Endothelial cell of umbilical vein (primary cell): ENCODE measurements at regions not wholly inside any gene's neighbourhood (a gene's known extent, or its start where the extent isn't known, plus 50 kb on each side); places are given as distances from the start of the nearest gene placed in this dataset.

Source experiments
- BruUV-seq: library from RNA; stranded (reverse); fragments of 400-500 nt; replicated peaks from 2 replicates; lab custom pipeline; 2021; lab: Mats Ljungman, UMichigan
- CTCF ChIA-PET: fragments of 300-600, 350-600 bp; sonication (Branson Sonifier 250); formaldehyde crosslinking; loops from one replicate; lab custom pipeline; 2021; ENCODE audit warnings: antibody characterized with exemption, inconsistent platforms; lab: Charles Lee
- POLR2A ChIA-PET: fragments of 300-600, 350-600 bp; sonication (Branson Sonifier 250); formaldehyde crosslinking; loops from one replicate; lab custom pipeline; 2021; ENCODE audit warnings: antibody characterized with exemption, inconsistent platforms; lab: Charles Lee
- DNase-seq: peaks from one replicate; pipeline ENCODE4 v3.0.0-alpha.2; 2011; ENCODE audit warnings: low read depth, low spot score
- FAIRE-seq: peaks from 2 replicates; lab custom pipeline; 2011; peaks lifted over from hg19 to GRCh38; lab: Jason Lieb, UNC
- H2AFZ ChIP-seq: 2 replicates; pipeline ENCODE4 v1.6.0; 2012; ENCODE audit warnings: low read depth, low read length, control low read depth, inconsistent platforms
- H3K27ac ChIP-seq: 2 replicates; pipeline ENCODE4 v1.5.1; 2011; ENCODE audit warnings: low read depth, mild to moderate bottlenecking, control low read depth, low read length, moderate library complexity; ENCODE audit not compliant: insufficient read depth
- H3K27me3 ChIP-seq, 2 experiments: 2 replicates each; pipeline versions ENCODE4 v1.6.0 to v1.6.1; 2011; ENCODE audit warnings: low read length in 2 of 2, mixed read lengths in 1 of 2; ENCODE audit not compliant: control insufficient read depth in 2 of 2, insufficient read depth in 2 of 2
- H3K36me3 ChIP-seq, 2 experiments: 2 replicates in 1 of 2; 3 replicates in 1 of 2; pipeline ENCODE4 v1.5.1; 2011; ENCODE audit warnings: low read length in 2 of 2, mild to moderate bottlenecking in 1 of 2, moderate library complexity in 1 of 2; ENCODE audit not compliant: control insufficient read depth in 2 of 2, insufficient read depth in 2 of 2; ENCODE audit errors: extremely low read depth in 1 of 2
- H3K4me1 ChIP-seq: 3 replicates; pipeline ENCODE4 v1.5.1; 2011; ENCODE audit warnings: mild to moderate bottlenecking, low read length; ENCODE audit not compliant: control insufficient read depth, insufficient read depth; ENCODE audit errors: extremely low read depth
- H3K4me2 ChIP-seq: 2 replicates; pipeline ENCODE4 v1.6.1; 2011; ENCODE audit warnings: low read length, control low read depth, mixed read lengths; ENCODE audit not compliant: insufficient read depth
- H3K4me3 ChIP-seq, 3 experiments: fragments of 200-600 bp in 1 of 3; sonication (generic), shearing (Covaris generic) in 1 of 3; replicated peaks in 1 of 3; 2 replicates each; pipeline ENCODE4 v1.5.1; 2011 to 2016; ENCODE audit warnings: control low read depth in 3 of 3, low read length in 3 of 3, mild to moderate bottlenecking in 2 of 3, inconsistent platforms in 1 of 3, low read depth in 1 of 3, moderate library complexity in 1 of 3; ENCODE audit not compliant: insufficient read depth in 1 of 3
- H3K79me2 ChIP-seq: 2 replicates; pipeline ENCODE4 v1.6.0; 2012; ENCODE audit warnings: low read length, inconsistent platforms; ENCODE audit not compliant: control insufficient read depth, insufficient read depth
- H3K9ac ChIP-seq: replicated peaks from 2 replicates; pipeline ENCODE3; 2011; ENCODE audit warnings: low read length, control low read depth; ENCODE audit not compliant: insufficient read depth; ENCODE audit errors: extremely low read depth
- H3K9me1 ChIP-seq: replicated peaks from 3 replicates; pipeline ENCODE4 v1.6.0; 2011; ENCODE audit warnings: mild to moderate bottlenecking, low read length; ENCODE audit not compliant: control insufficient read depth, insufficient read depth; ENCODE audit errors: extremely low read depth
- H3K9me3 ChIP-seq: replicated peaks from 2 replicates; pipeline ENCODE4 v1.5.1; 2012; ENCODE audit warnings: low read length, inconsistent platforms; ENCODE audit not compliant: control insufficient read depth, insufficient read depth
- H4K20me1 ChIP-seq: replicated peaks from 2 replicates; pipeline ENCODE3; 2011; ENCODE audit warnings: mild to moderate bottlenecking, low read length; ENCODE audit not compliant: control insufficient read depth, insufficient read depth; ENCODE audit errors: extremely low read depth
- EZH2 ChIP-seq: IDR thresholded peaks from 2 replicates; pipeline ENCODE4 v1.6.1; 2012; ENCODE audit warnings: borderline replicate concordance, low read depth, mild to moderate bottlenecking, moderate library complexity, low read length, inconsistent platforms; ENCODE audit not compliant: severe bottlenecking
- FOS ChIP-seq: IDR thresholded peaks from 2 replicates; pipeline ENCODE4 v1.6.1; 2011; ENCODE audit warnings: mild to moderate bottlenecking, low read length, moderate library complexity, borderline replicate concordance; ENCODE audit not compliant: insufficient read depth
- GATA2 ChIP-seq: IDR thresholded peaks from 2 replicates; pipeline ENCODE4 v1.7.0; 2011; ENCODE audit warnings: low read depth, mild to moderate bottlenecking, moderate library complexity, mixed read lengths, low read length; ENCODE audit not compliant: insufficient read length, insufficient read depth
- JUN ChIP-seq: IDR thresholded peaks from 2 replicates; pipeline ENCODE4 v1.6.1; 2011; ENCODE audit warnings: borderline replicate concordance, low read depth; ENCODE audit not compliant: insufficient read length, insufficient read depth
- MYC ChIP-seq: IDR thresholded peaks from one replicate; pipeline ENCODE4 v1.6.1; 2011; ENCODE audit warnings: mild to moderate bottlenecking, low read depth, low read length
- POLR2A ChIP-seq: IDR thresholded peaks from 2 replicates; pipeline ENCODE4 v1.6.1; 2012; ENCODE audit warnings: low read depth, mild to moderate bottlenecking, control low read depth, low read length
- POLR2AphosphoS5 ChIP-seq: IDR thresholded peaks from 2 replicates; pipeline ENCODE4 v1.6.1; 2012; ENCODE audit warnings: low read depth, mild to moderate bottlenecking, control low read depth, low read length, moderate library complexity; ENCODE audit not compliant: insufficient read depth
- dilution Hi-C: fragments of 300-500 bp; cut with MboI; formaldehyde crosslinking; loops from one replicate; pipeline ENCODE4 v1.15.0; 2019; ENCODE audit warnings: low sequenced_read_pairs; ENCODE audit not compliant: extremely low pct_ligation_motif_present
- intact Hi-C: fragments of 100-400 bp; cut with micrococcal nuclease; formaldehyde crosslinking; loops from one replicate; pipeline ENCODE4 v1.10.0; 2022
- TF ChIP-seq, protein P1 (sequence below): IDR thresholded peaks from 2 replicates; pipeline ENCODE4 v1.6.1; 2011; ENCODE audit not compliant: insufficient read depth, insufficient read length
- TF ChIP-seq, protein P2 (sequence below), 2 donors: IDR thresholded peaks; 1 replicate in 1 of 2; 2 replicates in 1 of 2; pipeline ENCODE4 v1.5.1; 2011; ENCODE audit warnings: low read length in 2 of 2, mild to moderate bottlenecking in 2 of 2, moderate library complexity in 2 of 2, control low read depth in 1 of 2, inconsistent platforms in 1 of 2, low read depth in 1 of 2; ENCODE audit not compliant: insufficient read depth in 1 of 2; ENCODE audit errors: extremely low read depth in 1 of 2

DNA sequence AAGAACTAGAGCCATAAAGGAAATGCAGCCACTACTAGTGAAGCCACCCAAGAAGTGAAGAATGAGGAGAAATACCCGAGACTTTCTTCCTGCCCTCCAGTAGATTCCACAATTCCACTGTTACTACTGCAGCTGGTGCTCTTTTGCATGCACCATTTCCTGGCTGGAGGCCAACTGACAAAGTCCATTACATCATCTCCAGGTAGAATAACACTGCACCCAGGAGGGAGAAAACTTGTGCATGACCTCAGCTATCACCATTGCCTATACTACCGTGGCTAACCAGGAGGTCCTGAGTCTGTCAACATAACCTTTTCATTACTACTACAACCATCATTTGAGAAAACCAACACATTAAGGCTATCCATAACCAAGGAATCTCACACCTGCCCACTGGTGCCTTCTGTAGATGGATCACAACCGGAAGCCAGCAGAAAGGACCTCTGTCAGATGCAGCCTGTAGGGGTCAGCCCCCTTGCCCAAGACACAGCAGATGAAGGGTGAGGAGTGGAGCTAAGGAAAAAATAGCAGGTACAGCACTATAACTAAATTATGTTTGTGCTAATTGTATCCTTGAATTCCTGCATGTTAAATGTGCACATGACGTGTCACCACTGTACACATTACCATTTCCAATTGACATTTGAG, 200.8 kb upstream of the C2CD4B start:
- Histone ChIP-seq H4K20me1 (no peaks in the 10 kb centered on the region), H3K4me3 (no peak overlapping the region), H3K4me2 (no peak overlapping the region), H3K9ac (no peak overlapping the region), H3K36me3 (no peaks in the 10 kb centered on the region), H3K27ac (no peak overlapping the region), H2AFZ (no peak overlapping the region), H3K79me2 (no peaks in the 10 kb centered on the region), H3K9me1 (no peaks in the 10 kb centered on the region), H3K9me3 (no peaks in the 10 kb centered on the region), H3K27me3 (no peaks in the 10 kb centered on the region), H3K4me1 (no peaks in the 10 kb centered on the region)
- BruUV-seq = no TSS peak
- intact Hi-C loops = no loop called here
- DNase-seq (no peak), FAIRE-seq (no peak)
- no peak for TF ChIP-seq FOS
- no peak for TF ChIP-seq GATA2
- TF ChIP-seq, protein P1, sequence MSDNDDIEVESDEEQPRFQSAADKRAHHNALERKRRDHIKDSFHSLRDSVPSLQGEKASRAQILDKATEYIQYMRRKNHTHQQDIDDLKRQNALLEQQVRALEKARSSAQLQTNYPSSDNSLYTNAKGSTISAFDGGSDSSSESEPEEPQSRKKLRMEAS = no peak
- no peak for TF ChIP-seq POLR2AphosphoS5
- no peak for TF ChIP-seq JUN
- no peak for TF ChIP-seq EZH2
- TF ChIP-seq MYC = no peak
- TF ChIP-seq, protein P2, sequence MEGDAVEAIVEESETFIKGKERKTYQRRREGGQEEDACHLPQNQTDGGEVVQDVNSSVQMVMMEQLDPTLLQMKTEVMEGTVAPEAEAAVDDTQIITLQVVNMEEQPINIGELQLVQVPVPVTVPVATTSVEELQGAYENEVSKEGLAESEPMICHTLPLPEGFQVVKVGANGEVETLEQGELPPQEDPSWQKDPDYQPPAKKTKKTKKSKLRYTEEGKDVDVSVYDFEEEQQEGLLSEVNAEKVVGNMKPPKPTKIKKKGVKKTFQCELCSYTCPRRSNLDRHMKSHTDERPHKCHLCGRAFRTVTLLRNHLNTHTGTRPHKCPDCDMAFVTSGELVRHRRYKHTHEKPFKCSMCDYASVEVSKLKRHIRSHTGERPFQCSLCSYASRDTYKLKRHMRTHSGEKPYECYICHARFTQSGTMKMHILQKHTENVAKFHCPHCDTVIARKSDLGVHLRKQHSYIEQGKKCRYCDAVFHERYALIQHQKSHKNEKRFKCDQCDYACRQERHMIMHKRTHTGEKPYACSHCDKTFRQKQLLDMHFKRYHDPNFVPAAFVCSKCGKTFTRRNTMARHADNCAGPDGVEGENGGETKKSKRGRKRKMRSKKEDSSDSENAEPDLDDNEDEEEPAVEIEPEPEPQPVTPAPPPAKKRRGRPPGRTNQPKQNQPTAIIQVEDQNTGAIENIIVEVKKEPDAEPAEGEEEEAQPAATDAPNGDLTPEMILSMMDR (IDR thresholded peaks at IDR 0.05; ENCODE audit: extremely low read depth in 1 of 2, insufficient read depth in 1 of 2, low read depth in 1 of 2, low read length in 2 of 2) = no peak
- no peak for TF ChIP-seq POLR2A
- dilution Hi-C loops = no loop called here
- ChIA-PET POLR2A (no interaction called here), CTCF (interaction anchor here (0.7 kb wide), 1 partner anchor 11 kb away, joined by 3 read pairs; no protein-coding TSS in a partner anchor)
